HG03442 (cell line): ENCODE measurements at regions not wholly inside any gene's neighbourhood (a gene's known extent, or its start where the extent isn't known, plus 50 kb on each side); places are given as distances from the start of the nearest gene placed in this dataset.
A peak's percentile ranks its signal among the peaks of the same experiment; 100 is the strongest.
"Not testable (repeated sequence)": the region's sequence is repeated elsewhere in the genome, so short reads cannot be mapped to it uniquely, and the experiment has no call there.

Source experiments
- ATAC-seq: cut with Tn5 transposase; IDR thresholded peaks from one replicate; pipeline ENCODE4 v1.9.1; 2021; ENCODE audit warnings: mild to moderate bottlenecking, moderate library complexity; ENCODE audit not compliant: unreplicated experiment

DNA sequence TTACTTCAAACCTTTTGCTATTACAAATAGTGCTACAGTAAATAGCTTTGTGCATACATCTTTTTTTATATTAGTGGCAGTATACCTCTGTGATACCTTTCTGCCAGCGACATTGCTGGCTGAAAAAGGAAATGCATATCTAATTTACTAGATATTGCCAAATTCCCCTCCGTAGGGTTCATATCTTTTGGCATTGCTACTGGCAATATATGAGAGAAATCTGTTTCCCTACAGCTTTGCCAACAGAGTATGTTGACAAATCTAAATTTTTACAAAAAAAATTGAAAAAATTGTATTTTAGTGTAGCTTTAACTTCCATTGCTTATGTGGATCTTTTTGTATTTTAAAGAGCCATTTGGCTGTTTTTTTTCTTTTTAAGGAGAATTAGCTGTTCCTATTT, 426.7 kb downstream of the TRIB2 start:
- no peak for ATAC-seq

DNA sequence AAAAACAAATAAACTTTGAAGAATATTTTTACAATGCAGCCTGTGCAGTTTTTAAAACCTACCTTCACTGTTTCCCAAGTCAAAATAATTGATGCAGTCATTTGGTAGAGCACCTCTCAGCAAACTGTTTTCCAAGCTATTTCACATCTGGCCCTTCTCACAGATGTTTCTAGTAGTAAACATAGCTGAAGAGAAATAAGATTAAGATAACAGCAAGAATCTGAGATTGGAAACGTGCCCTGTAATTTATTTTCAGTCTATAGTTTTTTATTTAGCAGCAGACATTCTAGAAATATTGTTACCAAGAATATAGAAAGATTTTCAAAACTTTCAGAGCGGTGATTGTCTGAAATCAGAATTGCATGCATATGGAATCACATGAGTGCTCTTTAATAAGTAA, 440.2 kb downstream of the TRIB2 start:
- no peak for ATAC-seq

DNA sequence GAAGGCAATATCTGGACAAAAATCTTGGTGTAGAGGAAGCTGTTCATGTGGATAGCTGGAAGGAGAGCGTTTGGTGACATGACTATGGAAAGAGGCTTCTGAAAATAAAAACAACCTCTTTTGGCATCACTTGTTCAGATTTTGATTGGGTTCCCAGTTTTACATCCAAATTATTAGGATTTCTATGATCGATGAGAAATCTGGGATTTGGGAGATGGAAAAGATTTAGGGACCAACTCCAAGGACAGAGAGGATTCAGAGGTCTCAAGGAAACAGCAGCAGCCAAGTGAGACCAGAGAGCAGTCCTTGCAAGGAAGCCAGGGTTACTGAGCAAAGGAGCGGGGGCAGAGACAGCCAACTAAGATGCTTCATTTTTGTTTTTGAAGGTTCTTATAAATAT, 441.7 kb downstream of the TRIB2 start:
- no peak for ATAC-seq

DNA sequence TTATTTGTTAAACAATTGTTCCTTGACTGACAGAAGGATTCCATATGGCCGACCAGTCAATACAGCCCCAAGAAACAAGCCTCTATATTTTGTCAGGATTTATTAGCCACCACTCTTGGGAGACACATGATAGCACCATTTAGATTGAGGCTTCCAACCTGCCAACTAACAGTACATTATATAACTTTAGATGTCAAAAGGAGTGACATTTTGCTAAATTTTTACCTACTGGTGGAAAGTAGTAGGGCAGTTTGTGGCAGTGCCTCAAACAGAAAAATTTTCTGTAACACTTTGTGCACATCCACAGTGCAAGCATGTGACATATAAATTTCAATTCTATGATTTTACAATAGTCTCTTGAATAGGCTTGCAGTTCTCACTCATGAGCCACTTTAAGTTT, 464.0 kb downstream of the TRIB2 start:
- ATAC-seq = no peak

DNA sequence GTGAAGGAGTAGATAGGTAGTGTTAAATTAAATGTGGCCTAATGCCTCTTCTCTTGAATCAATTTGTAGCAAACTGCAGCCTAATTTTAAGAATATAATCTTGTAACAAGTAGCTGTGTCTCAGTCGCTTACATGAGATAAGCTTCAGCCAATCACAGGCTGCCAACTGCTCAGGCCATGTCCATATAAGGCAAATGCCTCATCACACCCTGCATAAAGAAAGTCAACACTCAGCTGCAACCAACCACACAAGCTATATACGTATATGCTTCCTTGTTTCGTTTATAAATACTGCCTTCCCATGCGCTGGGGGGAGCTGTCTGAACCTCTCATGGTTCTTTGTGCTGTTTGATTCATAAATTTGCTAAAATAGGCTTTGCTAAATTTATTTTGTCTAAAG, 476.3 kb downstream of the TRIB2 start:
- peak; percentile 94 for ATAC-seq

DNA sequence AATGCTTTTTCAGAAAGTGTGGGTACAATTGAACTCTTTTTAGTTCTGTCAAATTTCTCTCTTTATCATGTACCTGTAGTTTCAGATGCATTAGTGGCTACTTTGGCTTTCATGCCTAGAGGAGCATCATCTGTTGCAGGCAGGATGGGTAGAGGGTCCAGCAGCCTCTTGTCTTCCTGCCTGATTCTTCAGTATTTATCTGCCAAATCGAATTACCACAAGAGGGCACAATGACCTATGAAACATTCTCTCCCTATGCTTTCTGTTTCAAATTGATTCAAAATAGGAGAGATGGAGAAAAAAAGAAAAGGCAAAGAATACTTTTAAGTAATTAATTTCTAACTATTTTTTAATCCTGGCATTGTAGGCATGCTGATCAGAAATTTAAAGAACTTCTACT, 477.2 kb downstream of the TRIB2 start:
- ATAC-seq = peak; percentile 79

DNA sequence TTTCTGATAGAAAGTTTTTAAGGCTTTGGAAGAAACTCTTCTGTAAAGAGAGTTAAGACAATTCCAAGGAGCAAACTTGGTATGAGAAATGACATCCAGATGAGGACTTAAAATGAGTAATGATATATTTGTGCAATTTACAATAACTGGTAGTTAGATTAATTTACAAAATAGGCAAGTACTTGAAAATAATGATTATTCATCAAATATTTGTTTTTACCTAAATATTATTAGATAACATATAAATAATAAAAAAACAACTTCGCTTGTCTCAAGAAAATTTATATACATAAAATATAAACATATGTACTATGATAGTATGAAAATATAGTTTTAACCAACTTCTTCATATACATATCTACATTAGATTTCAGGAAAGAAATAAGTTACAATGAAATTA, 478.5 kb downstream of the TRIB2 start:
- ATAC-seq = no peak

DNA sequence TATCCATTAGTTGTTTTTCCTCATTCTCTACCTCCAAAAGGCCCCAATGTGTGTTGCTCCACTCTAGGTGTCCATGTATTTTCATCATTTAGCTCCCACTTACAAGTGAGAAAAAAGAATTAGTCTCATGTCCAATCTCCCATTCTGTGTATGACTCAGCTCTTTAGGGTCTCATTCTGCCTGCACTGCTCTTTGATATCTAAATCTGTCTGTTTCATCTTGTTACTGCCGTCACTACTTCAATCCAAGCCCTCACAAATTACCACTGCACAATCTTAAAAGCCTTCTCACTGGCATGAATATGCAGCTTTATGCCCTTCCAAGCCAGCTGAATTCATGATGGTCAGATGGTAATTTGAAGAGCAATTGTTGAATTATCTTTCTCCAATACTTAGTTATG, 480.5 kb downstream of the TRIB2 start:
- no peak for ATAC-seq

DNA sequence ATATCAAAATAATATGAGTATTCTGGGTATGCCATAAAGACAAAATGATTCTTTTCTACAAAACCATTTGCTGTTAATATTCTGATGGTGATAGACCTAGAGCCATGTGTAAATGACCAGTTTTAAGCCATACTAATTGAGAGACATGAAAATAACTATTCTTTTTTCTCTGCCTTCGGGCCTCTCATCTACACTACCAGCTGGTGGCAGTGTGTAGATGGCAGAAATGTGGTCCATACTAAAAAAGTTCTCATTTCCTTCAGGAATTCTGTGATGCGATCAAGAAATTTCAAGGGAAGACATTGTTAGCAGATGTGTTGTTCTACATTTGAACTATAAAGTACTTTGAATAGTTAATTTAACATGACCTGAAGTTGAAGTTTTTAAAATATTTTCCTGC, 485.2 kb downstream of the TRIB2 start:
- no peak for ATAC-seq

DNA sequence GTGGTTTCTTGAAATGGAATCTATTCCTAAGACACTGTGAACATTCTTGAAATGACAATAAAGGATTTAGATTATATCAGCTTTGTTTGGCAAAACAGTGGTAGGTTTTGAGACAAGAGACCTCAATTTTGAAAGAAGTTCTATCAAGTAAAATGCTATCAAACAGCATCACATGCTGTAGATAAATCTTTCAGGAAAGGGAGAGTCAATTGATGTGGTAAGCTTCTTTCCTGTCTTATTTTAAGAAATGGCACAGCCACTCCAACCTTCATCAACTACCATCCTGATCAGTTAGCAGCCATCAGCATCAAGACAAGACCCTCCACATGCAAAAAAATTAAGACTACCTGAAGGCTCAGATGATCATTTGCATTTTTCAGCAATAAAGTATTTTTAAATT, 495.4 kb downstream of the TRIB2 start:
- no peak for ATAC-seq

DNA sequence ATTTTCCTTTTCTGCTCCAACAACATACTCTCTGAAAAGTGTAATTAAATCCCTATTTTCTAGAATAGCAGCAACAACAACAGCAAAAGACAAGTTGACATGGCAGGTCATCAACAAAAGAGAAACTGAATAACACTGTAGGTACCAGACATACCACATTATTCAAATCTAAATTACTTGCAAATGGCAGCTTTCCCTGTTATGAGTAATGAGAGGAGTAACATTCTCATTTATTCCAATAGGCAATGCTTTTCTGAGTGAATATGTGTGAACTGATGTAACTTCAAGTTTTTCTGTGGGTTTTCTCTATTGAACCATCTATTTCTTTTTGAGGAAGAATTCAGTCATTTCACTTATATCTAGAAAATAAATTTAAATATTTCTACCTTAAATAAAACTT, 501.5 kb downstream of the TRIB2 start:
- ATAC-seq = no peak

DNA sequence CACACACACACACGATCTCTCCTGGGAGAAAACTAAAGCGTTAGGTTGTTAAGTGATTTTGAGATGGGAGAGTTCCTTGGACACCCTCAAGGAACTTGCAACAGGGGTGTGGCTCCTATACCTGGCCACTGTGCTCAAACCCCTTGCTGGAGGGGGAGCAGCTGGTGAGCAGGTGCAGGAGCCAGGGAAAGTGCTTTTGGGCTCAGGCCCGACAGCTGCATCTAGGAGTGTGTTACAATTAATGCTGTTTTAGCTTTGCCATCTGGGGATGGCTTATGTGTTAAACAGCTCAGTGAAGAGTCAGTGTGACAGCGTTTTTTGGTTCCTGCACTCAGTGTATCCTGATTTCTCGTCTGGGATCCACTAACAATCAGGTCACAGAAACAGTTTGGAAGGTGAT, 510.8 kb downstream of the TRIB2 start:
- ATAC-seq = no peak

DNA sequence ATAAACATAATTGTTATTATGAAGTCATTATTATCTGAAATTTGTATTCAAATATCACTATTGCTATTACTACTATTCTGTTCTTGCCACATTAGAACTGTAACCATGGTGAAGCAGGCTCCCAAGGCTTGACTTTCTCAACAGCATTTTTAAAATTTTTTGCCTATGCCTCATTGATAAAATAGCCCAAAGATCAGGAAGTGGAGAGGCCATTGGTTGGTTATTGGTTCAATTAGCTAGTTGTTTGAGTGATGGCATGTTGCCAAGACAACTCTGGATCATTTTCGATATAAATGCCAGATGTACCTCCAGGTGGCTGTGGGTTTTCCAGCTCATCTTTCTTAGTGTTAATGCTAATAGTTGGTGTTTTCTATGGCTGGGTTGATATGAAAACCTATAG, 513.5 kb downstream of the TRIB2 start:
- ATAC-seq = no peak

DNA sequence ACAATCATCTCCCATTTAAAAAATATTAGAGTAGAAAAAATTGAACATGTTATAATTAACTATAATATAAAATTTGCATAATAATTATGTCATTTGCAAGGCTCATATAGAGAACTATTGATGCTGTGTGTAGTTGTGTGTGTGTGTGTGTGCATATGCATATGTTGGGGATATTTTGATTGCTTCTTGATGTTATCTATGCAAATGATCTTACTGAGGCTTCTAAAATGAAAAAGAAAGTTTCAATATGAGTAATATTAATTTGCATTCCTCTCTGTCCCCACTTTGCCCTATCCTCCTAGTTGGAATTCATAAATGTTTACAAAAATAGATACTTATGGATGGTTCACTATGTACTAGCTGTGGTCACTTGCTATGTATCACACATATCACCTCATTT, 523.3 kb downstream of the TRIB2 start:
- peak; percentile 35 for ATAC-seq

DNA sequence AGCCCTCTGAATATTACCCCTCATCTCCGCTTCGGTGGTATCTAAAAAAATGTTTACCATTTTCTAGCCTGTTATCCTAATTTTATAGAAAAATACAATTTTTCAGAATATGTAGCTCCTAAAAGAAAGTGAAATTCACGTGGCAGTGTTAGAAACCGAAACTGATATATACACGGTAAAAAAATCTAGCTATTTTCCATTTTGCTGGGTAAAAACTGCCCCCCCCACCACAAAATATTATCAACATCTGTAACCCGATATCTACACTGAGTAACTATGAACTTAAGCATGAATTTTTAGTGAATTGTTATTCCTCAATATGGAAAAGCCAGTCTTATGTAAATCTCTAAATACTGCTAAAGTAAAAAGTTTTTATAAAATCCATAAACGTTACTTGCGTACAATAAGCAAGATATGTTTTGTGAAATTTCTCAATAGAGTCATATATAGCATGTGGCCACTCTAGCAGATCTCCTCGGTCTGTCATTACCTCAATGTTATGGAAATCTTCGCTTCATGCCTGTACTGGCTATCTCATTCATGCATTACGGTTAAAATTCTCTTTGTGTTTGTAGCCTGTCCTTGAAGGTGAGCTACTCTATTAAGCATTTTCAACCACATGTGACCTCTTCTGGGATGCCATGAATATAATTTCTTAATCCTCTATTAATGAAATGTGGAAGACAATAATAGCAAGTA, 524.2 kb downstream of the TRIB2 start:
- ATAC-seq = peak; percentile 72

DNA sequence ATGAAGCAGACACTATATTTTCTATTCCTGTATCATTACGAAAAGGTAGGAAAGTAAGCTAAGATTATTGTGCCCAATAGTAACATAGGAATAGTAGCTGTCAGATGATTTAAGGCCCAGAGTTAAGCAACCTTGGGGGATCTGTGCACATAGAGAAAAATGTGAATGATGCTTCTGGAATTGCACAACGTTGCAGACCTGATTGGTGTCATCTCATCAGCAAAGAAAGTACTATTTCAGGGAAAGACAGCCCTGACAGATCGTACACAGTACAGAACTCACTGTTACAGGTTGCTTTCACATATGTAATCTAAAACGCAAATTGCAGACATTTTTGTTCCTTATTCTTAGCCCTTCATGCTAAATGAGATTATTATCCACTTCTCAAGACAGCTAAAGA, 535.9 kb downstream of the TRIB2 start:
- no peak for ATAC-seq

DNA sequence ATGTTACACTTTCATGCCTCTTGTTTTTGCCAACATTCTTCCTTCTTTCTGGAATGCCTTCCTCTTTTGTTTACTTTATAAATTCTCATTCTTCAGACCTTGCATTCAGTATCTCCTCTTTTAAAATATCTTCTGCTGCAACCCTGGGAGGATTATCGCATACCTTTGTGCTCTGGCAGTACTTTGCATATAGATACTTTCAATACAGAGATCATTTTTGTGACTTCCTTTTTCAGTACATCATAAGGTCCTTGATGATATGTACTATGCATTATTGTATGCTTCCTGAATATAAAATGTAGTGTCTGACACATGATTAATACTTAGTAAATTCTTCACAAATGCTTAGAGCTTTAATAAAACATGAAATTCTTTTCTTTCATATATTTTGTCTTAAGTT, 538.7 kb downstream of the TRIB2 start:
- no peak for ATAC-seq

DNA sequence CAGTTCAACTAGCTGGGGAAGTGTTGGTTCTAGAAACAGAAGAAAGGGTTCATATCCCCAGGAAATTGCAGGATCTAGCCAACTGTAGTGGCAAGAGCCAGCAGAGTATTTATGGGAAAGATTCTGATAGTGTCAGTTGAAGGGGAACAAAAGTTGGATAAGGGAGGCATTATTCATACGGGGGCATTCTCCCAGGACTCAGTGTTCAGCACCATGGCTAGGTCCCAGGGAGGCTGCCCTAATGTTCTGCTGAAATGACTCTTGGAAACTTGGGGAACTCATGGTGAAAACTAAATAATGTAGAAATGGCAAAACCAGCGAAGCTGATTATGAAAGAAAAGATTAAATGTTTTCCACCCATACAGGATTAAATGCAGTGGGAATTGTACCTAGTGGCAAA, 543.7 kb downstream of the TRIB2 start:
- no peak for ATAC-seq

DNA sequence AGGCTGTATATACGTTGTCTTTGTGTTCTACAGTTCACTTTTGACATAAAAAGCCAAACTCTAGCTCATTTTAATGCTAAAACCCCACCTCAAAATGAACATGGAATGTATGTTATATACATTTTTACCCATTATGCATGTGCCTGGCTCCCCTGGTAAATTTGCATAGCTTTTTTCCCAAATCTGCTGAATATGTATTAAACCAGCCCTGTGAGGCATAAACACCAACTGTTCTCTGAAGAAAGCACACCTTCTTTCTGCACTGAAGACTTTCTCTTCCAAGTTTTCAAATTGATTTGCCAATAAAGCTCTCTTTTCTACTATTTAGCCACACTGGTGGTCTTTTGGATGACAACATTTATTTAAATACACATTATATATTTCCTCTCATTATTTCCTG, 549.4 kb downstream of the TRIB2 start:
- ATAC-seq = no peak

DNA sequence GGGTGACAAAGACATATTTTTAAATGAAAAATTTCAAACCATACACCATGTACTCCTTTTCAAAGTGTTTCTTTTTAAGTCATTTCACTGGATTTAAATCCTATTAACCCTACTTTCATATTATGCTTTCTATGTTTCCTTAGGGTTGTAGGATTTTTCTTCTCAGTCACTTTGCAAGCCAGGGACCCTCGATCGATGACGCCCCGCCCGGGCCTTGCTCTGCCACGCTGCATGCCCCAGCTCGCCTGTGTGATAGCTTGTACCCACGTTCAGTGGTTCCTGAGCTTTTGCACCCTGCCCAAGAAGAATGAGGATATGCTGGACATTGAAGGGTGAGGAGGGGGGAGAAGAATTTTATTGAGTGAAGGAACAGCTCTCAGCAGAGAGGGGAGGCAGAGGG, 568.0 kb downstream of the TRIB2 start:
- ATAC-seq = no peak

DNA sequence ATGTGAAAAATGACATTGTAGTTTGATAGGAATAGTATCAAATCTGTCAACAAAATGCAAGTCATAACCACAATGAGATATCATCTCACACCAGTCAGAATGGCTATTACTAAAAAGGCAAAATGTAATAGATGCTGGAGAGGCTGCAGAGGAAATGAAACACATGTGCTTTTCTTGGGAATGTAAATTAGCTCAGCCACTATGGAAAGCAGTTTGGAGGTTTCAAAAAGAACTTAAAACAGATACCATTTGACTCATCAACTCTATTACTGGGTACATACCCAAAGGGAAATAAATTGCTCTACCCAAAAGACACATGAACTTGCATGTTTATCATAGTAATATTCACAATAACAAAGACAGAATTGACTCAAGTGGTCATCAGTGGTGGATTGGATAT, 572.6 kb downstream of the TRIB2 start:
- no peak for ATAC-seq

DNA sequence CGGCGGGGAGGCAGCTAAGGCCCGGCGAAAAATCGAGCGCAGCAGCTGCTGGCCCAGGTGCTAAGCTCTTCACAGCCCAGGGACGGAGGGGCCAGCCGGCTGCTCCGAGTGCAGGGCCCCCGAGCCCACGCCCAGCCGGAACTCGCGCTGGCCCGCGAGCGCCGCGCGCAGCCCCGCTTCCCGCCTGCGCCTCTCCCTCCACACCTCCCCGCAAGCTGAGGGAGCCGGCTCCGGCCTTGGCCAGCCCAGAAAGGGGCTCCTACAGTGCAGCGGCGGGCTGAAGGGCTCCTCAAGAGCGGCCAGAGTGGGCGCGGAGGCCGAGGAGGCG, 591.7 kb downstream of the TRIB2 start:
- ATAC-seq = not testable (repeated sequence)

DNA sequence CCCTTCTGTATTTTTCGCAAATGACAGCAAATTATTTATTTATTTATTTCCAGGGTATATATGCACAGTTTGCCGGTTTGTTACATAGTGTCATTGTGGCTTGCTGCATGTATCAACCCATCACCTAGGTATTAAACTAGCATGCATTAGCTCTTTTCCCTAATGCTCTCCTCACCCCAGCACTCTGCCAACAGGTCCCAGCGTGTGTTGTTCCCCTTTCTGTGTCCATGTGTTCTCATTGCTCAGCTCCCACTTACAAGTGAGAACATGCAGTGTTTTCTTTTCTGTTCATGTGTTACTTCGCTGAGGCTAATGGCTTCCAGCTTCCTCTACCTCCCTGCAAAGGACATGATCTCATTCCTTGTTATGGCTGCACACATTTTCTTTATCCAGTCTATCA, 592.3 kb downstream of the TRIB2 start:
- no peak for ATAC-seq

DNA sequence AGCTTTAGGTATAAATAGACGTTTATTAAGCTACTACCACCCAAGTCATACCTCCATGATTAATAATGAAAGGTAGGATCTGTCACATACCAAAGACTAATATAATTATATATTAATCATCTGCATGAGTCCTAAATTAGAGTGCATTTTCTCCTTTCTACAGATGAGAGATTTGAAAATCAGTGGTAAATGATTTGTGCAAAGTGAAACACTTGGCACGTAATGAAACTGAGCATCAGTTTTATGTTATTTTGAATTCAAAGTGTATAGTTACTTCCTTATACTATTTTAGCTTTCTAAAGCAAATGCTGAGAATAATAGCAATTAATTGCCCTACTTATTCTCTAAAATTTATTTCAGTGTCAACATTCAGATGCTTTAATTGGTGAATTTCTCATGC, 615.3 kb downstream of the TRIB2 start:
- ATAC-seq = no peak
